Activated T-cell treated with anti-CD3 and anti-CD28 coated beads, Interleukin-2, amount 50 U/mL, for 4 hours (primary cell): ENCODE measurements at regions not wholly inside any gene's neighbourhood (a gene's known extent, or its start where the extent isn't known, plus 50 kb on each side); places are given as distances from the start of the nearest gene placed in this dataset.
"Not testable (repeated sequence)": the region's sequence is repeated elsewhere in the genome, so short reads cannot be mapped to it uniquely, and the experiment has no call there.

Source experiments
- ATAC-seq, 2 donors: fragments of 200-7000 bp; cut with Tn5 transposase; one replicate each; pipeline ENCODE4 v1.10.0; 2021
- DNase-seq: peaks from one replicate; pipeline ENCODE4 v3.0.0-alpha.2; 2020
- H3K27me3 Mint-ChIP-seq: one replicate; pipeline ENCODE4 v1.8.0; 2021; ENCODE audit warnings: low read depth, mixed read lengths
- H3K36me3 Mint-ChIP-seq: one replicate; pipeline ENCODE4 v1.8.0; 2022; ENCODE audit warnings: mixed read lengths; ENCODE audit not compliant: insufficient read depth
- H3K4me1 Mint-ChIP-seq: one replicate; pipeline ENCODE4 v1.8.0; 2021; ENCODE audit warnings: low read depth, mixed read lengths
- H3K4me3 Mint-ChIP-seq: one replicate; pipeline ENCODE4 v1.8.0; 2021; ENCODE audit warnings: mild to moderate bottlenecking, moderate library complexity, mixed read lengths
- H3K9me3 Mint-ChIP-seq: one replicate; pipeline ENCODE4 v1.8.0; 2021; ENCODE audit warnings: mixed read lengths

- no peak for DNase-seq
- no peaks in the 10 kb centered on the region for H3K4me1 Mint-ChIP-seq
- ATAC-seq: no peak
- H3K36me3 Mint-ChIP-seq: no peaks in the 10 kb centered on the region
- H3K4me3 Mint-ChIP-seq: no peak overlapping the region
- H3K9me3 Mint-ChIP-seq: no peaks in the 10 kb centered on the region
- no peaks in the 10 kb centered on the region for H3K27me3 Mint-ChIP-seq
Observed at GRCh38 chr11:116052603-116053547, 548.7 kb upstream of the CADM1 start.

GRCh38 chr11:116051494-116051893, 547.3 kb upstream of the CADM1 start:
- ATAC-seq: no peak

GRCh38 chr11:116049383-116049782, 545.2 kb upstream of the CADM1 start:
- Mint-ChIP-seq H3K4me1 (no peaks in the 10 kb centered on the region), H3K9me3 (no peaks in the 10 kb centered on the region), H3K27me3 (peaks cover 3% of the 10 kb centered on the region), H3K4me3 (no peak overlapping the region), H3K36me3 (no peaks in the 10 kb centered on the region)
- no peak for ATAC-seq
- DNase-seq: no peak

More at GRCh38 chr11:116051494-116051893, 547.3 kb upstream of the CADM1 start:
- Mint-ChIP-seq H3K4me1 (no peaks in the 10 kb centered on the region), H3K4me3 (no peak overlapping the region), H3K36me3 (no peaks in the 10 kb centered on the region), H3K9me3 (no peaks in the 10 kb centered on the region), H3K27me3 (no peaks in the 10 kb centered on the region)
- no peak for DNase-seq

- Mint-ChIP-seq H3K27me3 (peaks cover 3% of the 10 kb centered on the region), H3K9me3 (no peaks in the 10 kb centered on the region), H3K4me3 (no peak overlapping the region), H3K4me1 (no peaks in the 10 kb centered on the region), H3K36me3 (no peaks in the 10 kb centered on the region)
- ATAC-seq: no peak
- DNase-seq: no peak
Observed at GRCh38 chr11:116046127-116046526, 541.9 kb upstream of the CADM1 start.

- Mint-ChIP-seq H3K9me3 (no peaks in the 10 kb centered on the region), H3K4me1 (no peaks in the 10 kb centered on the region)
- no peak for ATAC-seq
Observed at GRCh38 chr11:116044941-116045340, 540.7 kb upstream of the CADM1 start.

GRCh38 chr11:116044520-116044919, 540.3 kb upstream of the CADM1 start:
- H3K9me3 Mint-ChIP-seq: no peaks in the 10 kb centered on the region
- H3K4me3 Mint-ChIP-seq: no peak overlapping the region
- H3K4me1 Mint-ChIP-seq: no peaks in the 10 kb centered on the region
- peaks cover 3% of the 10 kb centered on the region for H3K27me3 Mint-ChIP-seq
- ATAC-seq (no peak), DNase-seq (no peak)
- no peaks in the 10 kb centered on the region for H3K36me3 Mint-ChIP-seq

More at GRCh38 chr11:116044941-116045340, 540.7 kb upstream of the CADM1 start:
- Mint-ChIP-seq H3K27me3 (peaks cover 3% of the 10 kb centered on the region), H3K36me3 (no peaks in the 10 kb centered on the region), H3K4me3 (no peak overlapping the region)
- DNase-seq: no peak

- H3K36me3 Mint-ChIP-seq: no peaks in the 10 kb centered on the region
- DNase-seq (no peak), ATAC-seq (no peak)
- H3K27me3 Mint-ChIP-seq: peaks cover 3% of the 10 kb centered on the region
- H3K9me3 Mint-ChIP-seq: no peaks in the 10 kb centered on the region
- H3K4me3 Mint-ChIP-seq: no peak overlapping the region
- H3K4me1 Mint-ChIP-seq: no peaks in the 10 kb centered on the region
Observed at GRCh38 chr11:116043857-116044256, 539.6 kb upstream of the CADM1 start.

- not testable (repeated sequence) for H3K4me1 Mint-ChIP-seq, ATAC-seq, H3K36me3 Mint-ChIP-seq, H3K4me3 Mint-ChIP-seq, DNase-seq, H3K9me3 Mint-ChIP-seq, H3K27me3 Mint-ChIP-seq
Observed at GRCh38 chr11:116043059-116043458, 538.8 kb upstream of the CADM1 start.

GRCh38 chr11:116042146-116042545, 537.9 kb upstream of the CADM1 start:
- Mint-ChIP-seq H3K4me3 (no peak overlapping the region), H3K9me3 (no peaks in the 10 kb centered on the region), H3K36me3 (no peaks in the 10 kb centered on the region), H3K4me1 (no peaks in the 10 kb centered on the region), H3K27me3 (peaks cover 3% of the 10 kb centered on the region)
- ATAC-seq: no peak
- DNase-seq: no peak

- H3K27me3 Mint-ChIP-seq: no peaks in the 10 kb centered on the region
- DNase-seq (no peak), ATAC-seq (no peak)
- H3K36me3 Mint-ChIP-seq: no peaks in the 10 kb centered on the region
- no peak overlapping the region for H3K4me3 Mint-ChIP-seq
- H3K9me3 Mint-ChIP-seq: no peaks in the 10 kb centered on the region
- no peaks in the 10 kb centered on the region for H3K4me1 Mint-ChIP-seq
Observed at GRCh38 chr11:116037861-116038260, 533.6 kb upstream of the CADM1 start.

- Mint-ChIP-seq H3K36me3 (no peaks in the 10 kb centered on the region), H3K4me1 (no peaks in the 10 kb centered on the region), H3K9me3 (no peaks in the 10 kb centered on the region), H3K4me3 (no peak overlapping the region), H3K27me3 (no peaks in the 10 kb centered on the region)
- DNase-seq: no peak
- no peak for ATAC-seq
Observed at GRCh38 chr11:116035977-116036376, 531.8 kb upstream of the CADM1 start.

- no peaks in the 10 kb centered on the region for H3K9me3 Mint-ChIP-seq
- H3K27me3 Mint-ChIP-seq: no peaks in the 10 kb centered on the region
Observed at GRCh38 chr11:116033931-116034553, 529.8 kb upstream of the CADM1 start.

GRCh38 chr11:116030697-116031331, 526.6 kb upstream of the CADM1 start:
- no peaks in the 10 kb centered on the region for H3K27me3 Mint-ChIP-seq
- H3K9me3 Mint-ChIP-seq: peaks cover 5% of the 10 kb centered on the region
- no peaks in the 10 kb centered on the region for H3K36me3 Mint-ChIP-seq
- H3K4me1 Mint-ChIP-seq: no peaks in the 10 kb centered on the region
- no peak for ATAC-seq
- DNase-seq: no peak
- no peak overlapping the region for H3K4me3 Mint-ChIP-seq

More at GRCh38 chr11:116033931-116034553, 529.8 kb upstream of the CADM1 start:
- DNase-seq (no peak), ATAC-seq (no peak)
- Mint-ChIP-seq H3K4me1 (no peaks in the 10 kb centered on the region), H3K36me3 (no peaks in the 10 kb centered on the region), H3K4me3 (no peak overlapping the region)

GRCh38 chr11:116028506-116028905, 524.3 kb upstream of the CADM1 start:
- ATAC-seq, H3K9me3 Mint-ChIP-seq, H3K4me1 Mint-ChIP-seq, H3K4me3 Mint-ChIP-seq, DNase-seq, H3K36me3 Mint-ChIP-seq: not testable (repeated sequence)
- H3K27me3 Mint-ChIP-seq: peaks cover 11% of the 10 kb centered on the region
